ENCODE measurements at regions not wholly inside any gene's neighbourhood (a gene's known extent, or its start where the extent isn't known, plus 50 kb on each side); places are given as distances from the start of the nearest gene placed in this dataset.

GRCh38 chr1:36689992-36690391 lies 207.3 kb upstream of the CSF3R start:
- Histone ChIP-seq H3K27me3 (peaks cover 18% of the 10 kb centered on the region), H3K4me3 (no peak overlapping the region), H3K4me1 (no peaks in the 10 kb centered on the region), H3K9me3 (no peaks in the 10 kb centered on the region), H3K36me3 (no peaks in the 10 kb centered on the region), H3K27ac (no peak overlapping the region)
- in situ Hi-C loops (cut with MboI; ENCODE audit: low pct_ligation_motif_present in 1 of 4, low pct_unique_long_range_greater_than_20kb in 1 of 4, low sequenced_read_pairs in 3 of 4), result no loop called here
- no peak for DNase-seq
- TF ChIP-seq EP300 (IDR thresholded peaks at IDR 0.05; ENCODE audit: low read depth), result no peak
- no peak for TF ChIP-seq POLR2AphosphoS5 (IDR thresholded peaks at IDR 0.05)
- TF ChIP-seq POLR2A (IDR thresholded peaks at IDR 0.05), result no peak
- no peak for TF ChIP-seq CTCF (IDR thresholded peaks at IDR 0.05)
- intact Hi-C loops (cut with DNase I; ENCODE audit: low total_unique reads), result no loop called here
- 59% methylated on average over 3 of the region's 3 CpGs; no CpG with 5 or more reads in 1 of the 2 donors for WGBS, 2 donors (ENCODE audit: low coverage in 1 of 2)

DNA sequence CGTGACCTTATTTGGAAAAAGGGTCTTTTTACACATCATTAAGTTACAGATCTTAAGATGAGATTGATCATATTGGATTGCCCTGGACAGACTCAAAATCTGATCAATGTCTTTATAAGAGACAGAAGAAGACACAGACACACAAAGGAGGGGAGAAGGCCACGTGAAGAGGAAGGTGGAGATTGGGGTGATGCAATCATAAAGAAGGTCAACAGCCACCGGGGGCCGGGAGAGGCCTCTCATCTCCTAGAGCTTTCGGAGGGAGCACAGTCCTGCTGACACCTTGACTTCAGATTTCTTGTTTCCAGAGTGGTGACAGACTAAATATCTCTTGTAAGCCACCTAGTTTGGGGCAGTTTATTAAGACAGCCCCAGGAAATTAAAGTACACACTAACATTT lies 204.6 kb upstream of the CSF3R start:
- intact Hi-C loops (cut with DNase I; ENCODE audit: low total_unique reads) (no loop called here), in situ Hi-C loops (cut with MboI; ENCODE audit: low pct_ligation_motif_present in 1 of 4, low pct_unique_long_range_greater_than_20kb in 1 of 4, low sequenced_read_pairs in 3 of 4) (no loop called here)
- Histone ChIP-seq H3K27ac (no peak overlapping the region), H3K9me3 (no peaks in the 10 kb centered on the region), H3K36me3 (no peaks in the 10 kb centered on the region), H3K4me1 (no peaks in the 10 kb centered on the region), H3K4me3 (no peak overlapping the region), H3K27me3 (peaks cover 8% of the 10 kb centered on the region)
- WGBS, 2 donors (ENCODE audit: low coverage in 1 of 2), result 53 to 59% methylated on average over 4 to 5 of the region's 5 CpGs
- TF ChIP-seq EP300 (IDR thresholded peaks at IDR 0.05; ENCODE audit: low read depth) (no peak), CTCF (IDR thresholded peaks at IDR 0.05) (no peak), POLR2A (IDR thresholded peaks at IDR 0.05) (no peak), POLR2AphosphoS5 (IDR thresholded peaks at IDR 0.05) (no peak)
- no peak for DNase-seq

DNA sequence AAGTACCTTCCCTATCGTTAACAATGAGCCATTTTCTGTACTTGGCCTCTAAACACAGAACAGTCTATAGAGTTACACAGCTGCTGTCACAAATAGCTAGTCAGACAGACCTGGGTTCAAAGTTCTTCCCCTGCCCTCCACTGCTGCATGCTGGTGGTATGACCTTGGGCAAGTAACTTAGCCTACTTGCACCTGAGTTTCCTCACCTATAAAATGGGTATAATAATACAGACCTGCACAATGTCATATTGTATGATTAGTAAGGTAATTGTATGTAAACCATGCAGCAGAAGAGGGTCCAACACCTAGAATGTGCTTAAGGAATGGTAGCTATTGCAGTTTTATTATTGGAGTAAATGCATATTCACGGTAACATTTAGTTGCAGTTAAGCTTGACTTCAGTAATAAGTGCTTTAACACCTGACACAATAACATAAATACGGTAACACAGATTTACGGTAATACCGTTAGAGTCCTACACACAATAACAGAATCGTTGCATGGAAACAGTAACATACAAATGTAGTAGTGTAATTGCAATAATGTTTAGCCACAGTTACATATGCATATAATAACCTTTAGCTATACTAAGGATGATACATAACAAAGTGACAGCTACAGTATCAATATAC lies 193.3 kb upstream of the CSF3R start:
- TF ChIP-seq CTCF (IDR thresholded peaks at IDR 0.05) (no peak), POLR2A (IDR thresholded peaks at IDR 0.05) (no peak), EP300 (IDR thresholded peaks at IDR 0.05; ENCODE audit: low read depth) (no peak), POLR2AphosphoS5 (IDR thresholded peaks at IDR 0.05) (no peak)
- peaks cover 34% of the 10 kb centered on the region for H3K27me3 ChIP-seq
- 81 to 82% methylated on average over 4 to 6 of the region's 6 CpGs for WGBS, 2 donors (ENCODE audit: low coverage in 1 of 2)

GRCh38 chr1:36675106-36675505 lies 192.4 kb upstream of the CSF3R start:
- Histone ChIP-seq H3K27me3 (peaks cover 39% of the 10 kb centered on the region), H3K36me3 (no peaks in the 10 kb centered on the region), H3K9me3 (no peaks in the 10 kb centered on the region), H3K4me1 (no peaks in the 10 kb centered on the region), H3K4me3 (no peak overlapping the region), H3K27ac (no peak overlapping the region)
- DNase-seq, result no peak
- TF ChIP-seq POLR2A (IDR thresholded peaks at IDR 0.05), result no peak
- TF ChIP-seq EP300 (IDR thresholded peaks at IDR 0.05; ENCODE audit: low read depth), result no peak
- no peak for TF ChIP-seq CTCF (IDR thresholded peaks at IDR 0.05)
- no peak for TF ChIP-seq POLR2AphosphoS5 (IDR thresholded peaks at IDR 0.05)
- intact Hi-C loops (cut with DNase I; ENCODE audit: low total_unique reads), result no loop called here
- 62 to 80% methylated on average over 1 to 3 of the region's 3 CpGs for WGBS, 2 donors (ENCODE audit: low coverage in 1 of 2)
- in situ Hi-C loops (cut with MboI; ENCODE audit: low pct_ligation_motif_present in 1 of 4, low pct_unique_long_range_greater_than_20kb in 1 of 4, low sequenced_read_pairs in 3 of 4), result no loop called here

More for the DNA sequence above, 193.3 kb upstream of the CSF3R start:
- Histone ChIP-seq H3K4me1 (no peaks in the 10 kb centered on the region), H3K36me3 (no peaks in the 10 kb centered on the region), H3K27ac (no peak overlapping the region), H3K9me3 (no peaks in the 10 kb centered on the region), H3K4me3 (no peak overlapping the region)
- in situ Hi-C loops (cut with MboI; ENCODE audit: low pct_ligation_motif_present in 1 of 4, low pct_unique_long_range_greater_than_20kb in 1 of 4, low sequenced_read_pairs in 3 of 4) (no loop called here), intact Hi-C loops (cut with DNase I; ENCODE audit: low total_unique reads) (no loop called here)
- DNase-seq, result no peak

All from transverse colon (tissue), 4 donors.